Mesothelial cell of epicardium (in vitro differentiated cells): ENCODE measurements at regions not wholly inside any gene's neighbourhood (a gene's known extent, or its start where the extent isn't known, plus 50 kb on each side); places are given as distances from the start of the nearest gene placed in this dataset.
"Not testable (repeated sequence)": the region's sequence is repeated elsewhere in the genome, so short reads cannot be mapped to it uniquely, and the experiment has no call there.

ENCODE experiments used
- DNase-seq, 2 experiments: peaks; one replicate each; pipeline ENCODE4 v3.0.0; 2021; ENCODE audit warnings: low spot score in 2 of 2; ENCODE audit not compliant: unreplicated experiment in 2 of 2
- H3K27ac Mint-ChIP-seq: 2 replicates; pipeline ENCODE4 v1.8.0; 2021; ENCODE audit warnings: mixed read lengths
- H3K27me3 Mint-ChIP-seq: 2 replicates; pipeline ENCODE4 v1.8.0; 2021; ENCODE audit warnings: low read depth, mixed read lengths
- H3K36me3 Mint-ChIP-seq: 2 replicates; pipeline ENCODE4 v1.8.0; 2021; ENCODE audit warnings: mixed read lengths
- H3K4me1 Mint-ChIP-seq: 2 replicates; pipeline ENCODE4 v1.8.0; 2021; ENCODE audit warnings: mixed read lengths
- H3K4me3 Mint-ChIP-seq: 2 replicates; pipeline ENCODE4 v1.8.0; 2021; ENCODE audit warnings: mild to moderate bottlenecking, moderate library complexity, mixed read lengths
- H3K9me3 Mint-ChIP-seq: 2 replicates; pipeline ENCODE4 v1.8.0; 2021; ENCODE audit warnings: mixed read lengths
- TF ChIP-seq, protein P1 (sequence below): fragments of 200-600 bp; sonication (generic); IDR thresholded peaks from one replicate; pipeline ENCODE4 v1.5.0; 2021; ENCODE audit warnings: antibody characterized with exemption; ENCODE audit not compliant: unreplicated experiment

DNA sequence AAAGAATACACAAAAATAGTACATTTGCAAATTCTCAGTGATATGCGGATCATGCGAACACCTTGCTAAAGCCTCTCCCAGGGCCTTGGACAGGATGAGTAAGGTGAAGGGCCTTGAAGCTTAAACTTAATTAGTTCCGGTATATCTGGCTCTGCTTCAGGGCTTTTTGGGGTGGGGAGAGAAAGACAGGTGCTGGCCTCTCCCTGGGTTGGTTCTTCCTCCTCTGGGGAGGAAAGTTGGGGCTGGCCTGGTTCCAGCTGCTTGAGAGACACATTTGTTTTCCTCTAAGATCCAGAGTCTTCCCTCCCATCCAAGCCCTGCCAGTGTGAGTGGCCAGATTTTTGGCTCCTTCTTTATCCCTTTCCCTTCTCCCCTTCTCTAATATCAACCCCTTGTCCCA is 64.7 kb upstream of the EPHB3 start:
- Mint-ChIP-seq H3K27ac (peak overlapping the region; percentile 55), H3K27me3 (peaks cover 32% of the 10 kb centered on the region), H3K4me1 (peaks cover 10% of the 10 kb centered on the region), H3K9me3 (no peaks in the 10 kb centered on the region), H3K4me3 (no peak overlapping the region), H3K36me3 (no peaks in the 10 kb centered on the region)
- TF ChIP-seq, protein P1, sequence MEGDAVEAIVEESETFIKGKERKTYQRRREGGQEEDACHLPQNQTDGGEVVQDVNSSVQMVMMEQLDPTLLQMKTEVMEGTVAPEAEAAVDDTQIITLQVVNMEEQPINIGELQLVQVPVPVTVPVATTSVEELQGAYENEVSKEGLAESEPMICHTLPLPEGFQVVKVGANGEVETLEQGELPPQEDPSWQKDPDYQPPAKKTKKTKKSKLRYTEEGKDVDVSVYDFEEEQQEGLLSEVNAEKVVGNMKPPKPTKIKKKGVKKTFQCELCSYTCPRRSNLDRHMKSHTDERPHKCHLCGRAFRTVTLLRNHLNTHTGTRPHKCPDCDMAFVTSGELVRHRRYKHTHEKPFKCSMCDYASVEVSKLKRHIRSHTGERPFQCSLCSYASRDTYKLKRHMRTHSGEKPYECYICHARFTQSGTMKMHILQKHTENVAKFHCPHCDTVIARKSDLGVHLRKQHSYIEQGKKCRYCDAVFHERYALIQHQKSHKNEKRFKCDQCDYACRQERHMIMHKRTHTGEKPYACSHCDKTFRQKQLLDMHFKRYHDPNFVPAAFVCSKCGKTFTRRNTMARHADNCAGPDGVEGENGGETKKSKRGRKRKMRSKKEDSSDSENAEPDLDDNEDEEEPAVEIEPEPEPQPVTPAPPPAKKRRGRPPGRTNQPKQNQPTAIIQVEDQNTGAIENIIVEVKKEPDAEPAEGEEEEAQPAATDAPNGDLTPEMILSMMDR: no peak
- DNase-seq: no peak

DNA sequence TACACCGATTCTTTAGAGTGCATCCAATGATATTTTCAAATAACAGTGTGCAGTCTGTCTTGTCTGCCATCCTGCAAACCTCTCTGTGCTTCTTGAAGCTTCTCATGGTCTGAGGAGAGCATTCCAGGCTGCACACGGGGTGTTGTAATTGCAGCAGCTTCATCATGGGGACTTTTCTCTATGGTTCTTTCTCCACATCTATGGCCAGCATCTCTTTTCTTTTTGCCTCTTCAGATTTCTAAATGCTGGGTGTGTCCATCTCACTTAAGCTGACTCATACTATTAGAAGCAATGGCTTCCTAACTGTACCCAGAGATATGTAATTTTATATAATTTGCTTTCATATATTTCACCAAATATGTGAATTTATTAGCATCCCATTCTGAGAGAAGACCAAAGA is 63.8 kb upstream of the EPHB3 start:
- H3K27ac Mint-ChIP-seq: no peak overlapping the region
- TF ChIP-seq, protein P1: no peak
- peaks cover 28% of the 10 kb centered on the region for H3K27me3 Mint-ChIP-seq
- peaks cover 7% of the 10 kb centered on the region for H3K4me1 Mint-ChIP-seq
- H3K4me3 Mint-ChIP-seq: no peak overlapping the region
- peaks cover 4% of the 10 kb centered on the region for H3K36me3 Mint-ChIP-seq
- DNase-seq: no peak
- H3K9me3 Mint-ChIP-seq: peaks cover 5% of the 10 kb centered on the region

DNA sequence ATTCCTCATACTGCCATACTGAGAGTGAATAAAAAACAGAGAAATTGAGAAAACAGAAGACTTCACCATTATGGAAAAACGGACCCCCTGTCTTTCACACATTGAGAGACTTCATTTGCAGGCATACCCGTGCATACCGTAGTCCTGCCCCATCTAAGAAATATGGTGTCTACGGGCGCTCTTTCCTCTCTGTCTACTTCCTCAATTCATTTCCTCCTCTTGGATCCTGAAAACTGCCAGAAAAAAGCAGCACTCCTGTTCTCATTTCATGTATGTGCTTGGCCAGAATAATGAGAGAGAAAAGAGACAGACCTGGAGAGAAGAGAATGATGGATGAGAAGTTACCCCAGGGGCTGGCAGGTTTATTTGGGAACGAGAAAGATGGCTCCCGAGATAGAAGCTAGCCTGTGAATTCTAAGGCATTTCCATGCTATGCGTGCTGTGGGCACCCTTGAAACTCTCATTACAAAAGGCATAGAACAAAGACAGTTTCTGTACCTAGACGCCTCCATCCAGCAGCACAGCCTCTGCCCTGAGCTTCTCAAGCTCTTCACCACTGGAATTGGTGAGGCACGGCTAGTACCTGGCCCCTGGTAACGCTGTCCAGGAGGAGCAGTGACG is 62.5 kb upstream of the EPHB3 start:
- TF ChIP-seq, protein P1: no peak
- Mint-ChIP-seq H3K9me3 (peaks cover 5% of the 10 kb centered on the region), H3K4me1 (peaks cover 7% of the 10 kb centered on the region), H3K4me3 (no peak overlapping the region), H3K36me3 (peaks cover 4% of the 10 kb centered on the region), H3K27me3 (peaks cover 15% of the 10 kb centered on the region), H3K27ac (no peak overlapping the region)
- no peak for DNase-seq

DNA sequence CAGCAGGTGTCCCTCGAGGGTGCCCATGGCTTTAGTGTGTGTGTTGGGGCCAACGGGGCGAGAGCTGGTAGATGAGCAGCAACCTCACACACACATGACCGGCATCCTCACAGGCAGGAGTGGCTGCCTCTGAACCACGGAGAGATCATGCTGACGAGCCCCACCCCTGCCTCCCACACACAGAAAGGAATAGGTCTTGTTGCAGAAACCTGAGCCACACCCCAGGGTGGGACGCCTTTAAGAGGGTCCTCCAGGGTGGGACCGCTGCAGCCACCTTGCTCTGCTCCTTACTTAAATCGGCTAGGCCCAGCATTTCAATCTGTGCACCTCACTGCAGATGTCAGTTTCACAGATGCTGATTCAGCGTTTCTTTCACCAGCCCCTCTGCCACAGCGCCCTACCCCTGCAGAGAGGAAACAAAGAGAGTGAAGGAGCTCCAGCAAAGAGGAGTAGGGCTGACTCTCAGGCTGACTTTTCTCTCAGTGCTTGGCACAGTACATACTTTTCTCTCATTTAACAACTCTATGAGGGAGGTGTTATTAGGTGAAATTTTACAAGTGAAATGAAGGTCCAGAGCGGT is 61.2 kb upstream of the EPHB3 start:
- TF ChIP-seq, protein P1: no peak
- H3K27ac Mint-ChIP-seq: no peak overlapping the region
- H3K4me1 Mint-ChIP-seq: peaks cover 14% of the 10 kb centered on the region
- H3K4me3 Mint-ChIP-seq: no peak overlapping the region
- DNase-seq: no peak
- H3K9me3 Mint-ChIP-seq: peaks cover 5% of the 10 kb centered on the region
- H3K27me3 Mint-ChIP-seq: peaks cover 10% of the 10 kb centered on the region
- H3K36me3 Mint-ChIP-seq: peaks cover 4% of the 10 kb centered on the region

DNA sequence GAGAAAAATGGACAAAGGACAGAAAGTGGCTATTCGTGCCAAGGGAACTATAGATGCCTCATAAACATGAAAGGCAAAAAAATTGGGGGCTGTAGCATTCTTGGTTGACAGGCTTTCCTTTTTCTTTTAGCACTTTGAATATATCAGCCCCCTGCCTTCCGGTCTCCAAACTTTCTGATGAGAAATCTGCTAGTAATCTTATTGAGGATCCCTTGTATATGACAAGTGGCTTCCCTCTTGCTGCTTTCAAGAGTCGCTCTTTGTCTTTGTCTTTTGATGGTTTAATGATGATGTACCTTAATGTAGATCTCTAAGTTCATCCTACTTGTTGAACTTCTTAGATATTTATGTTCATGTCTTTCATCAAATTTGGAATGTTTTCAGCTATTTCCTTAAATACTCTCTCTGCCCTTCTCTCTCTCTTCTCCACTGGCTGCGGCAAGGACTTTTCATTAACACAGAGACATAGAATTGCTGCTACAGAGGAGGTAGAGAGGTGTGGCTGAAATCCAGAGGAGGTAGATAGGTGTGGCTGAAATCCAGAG is 59.4 kb upstream of the EPHB3 start:
- TF ChIP-seq, protein P1: no peak
- no peak overlapping the region for H3K27ac Mint-ChIP-seq
- no peak for DNase-seq
- H3K9me3 Mint-ChIP-seq: peaks cover 5% of the 10 kb centered on the region
- H3K36me3 Mint-ChIP-seq: peaks cover 4% of the 10 kb centered on the region
- peaks cover 18% of the 10 kb centered on the region for H3K27me3 Mint-ChIP-seq
- no peak overlapping the region for H3K4me3 Mint-ChIP-seq
- H3K4me1 Mint-ChIP-seq: peaks cover 20% of the 10 kb centered on the region

DNA sequence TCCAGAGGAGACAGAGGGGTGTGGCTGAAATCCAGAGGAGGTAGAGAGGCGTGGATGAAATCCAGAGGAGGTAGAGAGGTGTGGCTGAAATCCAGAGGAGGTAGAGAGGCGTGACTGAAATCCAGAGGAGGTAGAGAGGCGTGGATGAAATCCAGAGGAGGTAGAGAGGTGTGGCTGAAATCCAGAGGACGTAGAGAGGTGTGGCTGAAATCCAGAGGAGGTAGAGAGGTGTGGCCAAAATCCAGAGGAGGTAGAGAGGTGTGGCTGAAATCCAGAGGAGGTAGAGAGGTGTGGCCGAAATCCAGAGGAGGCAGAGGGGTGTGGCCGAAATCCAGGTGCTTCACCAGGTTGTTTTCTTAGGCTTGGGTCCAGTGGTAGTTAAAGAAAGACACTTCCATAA is 58.7 kb upstream of the EPHB3 start:
- Mint-ChIP-seq H3K4me1 (peaks cover 20% of the 10 kb centered on the region), H3K27me3 (peaks cover 18% of the 10 kb centered on the region)
- H3K27ac Mint-ChIP-seq, H3K9me3 Mint-ChIP-seq, DNase-seq, H3K36me3 Mint-ChIP-seq, H3K4me3 Mint-ChIP-seq: not testable (repeated sequence)
